IMR-90 (cell line): ENCODE measurements at regions not wholly inside any gene's neighbourhood (a gene's known extent, or its start where the extent isn't known, plus 50 kb on each side); places are given as distances from the start of the nearest gene placed in this dataset.

Source experiments
- ATAC-seq: fragments of 200-7000 bp; cut with Tn5 transposase; 2 replicates; pipeline ENCODE4 v1.9.1; 2020; ENCODE audit warnings: low read depth, mild to moderate bottlenecking, moderate library complexity
- BruUV-seq: library from RNA; stranded (reverse); fragments of 400-500 nt; replicated peaks from 2 replicates; lab custom pipeline; 2021; lab: Mats Ljungman, UMichigan
- CTCF ChIA-PET: fragments of 300-600 bp; formaldehyde crosslinking; extraction: SDS; loops from one replicate; lab custom pipeline; 2021; ENCODE audit warnings: antibody characterized with exemption; lab: Yijun Ruan, JAX
- POLR2A ChIA-PET: fragments of 300-600 bp; sonication (Branson Sonifier 250); formaldehyde crosslinking; loops from one replicate; lab custom pipeline; 2022; ENCODE audit warnings: antibody characterized with exemption; ENCODE audit not compliant: unreplicated experiment; lab: Charles Lee
- DNase-seq: peaks from one replicate; pipeline ENCODE4 v3.0.0; 2013
- H2AFZ ChIP-seq: replicated peaks from 2 replicates; pipeline ENCODE3; 2013; ENCODE audit warnings: low read length, mild to moderate bottlenecking; ENCODE audit not compliant: poor library complexity
- H2AK5ac ChIP-seq: 2 replicates; pipeline ENCODE4 v1.6.1; 2013; ENCODE audit warnings: low read depth, low read length, inconsistent platforms
- H2AK9ac ChIP-seq: replicated peaks from 2 replicates; pipeline ENCODE3; 2013; ENCODE audit warnings: mild to moderate bottlenecking, low read depth, low read length, moderate library complexity; ENCODE audit not compliant: poor library complexity
- H2BK120ac ChIP-seq: 2 replicates; pipeline ENCODE4 v1.6.1; 2013; ENCODE audit warnings: low read depth, low read length, inconsistent platforms
- H2BK15ac ChIP-seq: 3 replicates; pipeline ENCODE4 v1.6.1; 2013; ENCODE audit warnings: low read depth, low read length, inconsistent platforms
- H2BK20ac ChIP-seq: 2 replicates; pipeline ENCODE4 v1.6.1; 2013; ENCODE audit warnings: low read depth, mild to moderate bottlenecking, inconsistent platforms, low read length, moderate library complexity
- H2BK5ac ChIP-seq: 2 replicates; pipeline ENCODE4 v1.6.1; 2013; ENCODE audit warnings: mild to moderate bottlenecking, low read depth, low read length, inconsistent platforms; ENCODE audit not compliant: poor library complexity, severe bottlenecking
- H3K14ac ChIP-seq: replicated peaks from 2 replicates; pipeline ENCODE4 v1.6.1; 2013; ENCODE audit warnings: low read depth, low read length, inconsistent platforms
- H3K18ac ChIP-seq: 2 replicates; pipeline ENCODE4 v1.6.1; 2013; ENCODE audit warnings: low read depth, low read length, control low read depth
- H3K23ac ChIP-seq: 2 replicates; pipeline ENCODE4 v1.6.1; 2013; ENCODE audit warnings: low read depth, low read length, inconsistent platforms
- H3K27ac ChIP-seq: 2 replicates; pipeline ENCODE4 v1.5.1; 2013; ENCODE audit warnings: mild to moderate bottlenecking, control low read depth, low read length; ENCODE audit not compliant: insufficient read depth
- H3K27me3 ChIP-seq: 2 replicates; pipeline ENCODE4 v1.6.1; 2013; ENCODE audit warnings: low read length; ENCODE audit not compliant: control insufficient read depth, insufficient read depth
- H3K36me3 ChIP-seq: 2 replicates; pipeline ENCODE4 v1.6.1; 2013; ENCODE audit warnings: low read length, mixed read lengths; ENCODE audit not compliant: control insufficient read depth, insufficient read depth
- H3K4ac ChIP-seq: 2 replicates; pipeline ENCODE4 v1.6.1; 2013; ENCODE audit warnings: low read depth, low read length, inconsistent platforms
- H3K4me1 ChIP-seq: 2 replicates; pipeline ENCODE4 v1.6.1; 2013; ENCODE audit warnings: low read length, mixed read lengths; ENCODE audit not compliant: control insufficient read depth, insufficient read depth
- H3K4me2 ChIP-seq: 2 replicates; pipeline ENCODE4 v1.6.1; 2013; ENCODE audit warnings: low read depth, mild to moderate bottlenecking, control low read depth, low read length, moderate library complexity
- H3K4me3 ChIP-seq: 2 replicates; pipeline ENCODE4 v1.5.1; 2013; ENCODE audit warnings: low read depth, mild to moderate bottlenecking, control low read depth, low read length, moderate library complexity; ENCODE audit not compliant: insufficient read depth
- H3K56ac ChIP-seq: 2 replicates; pipeline ENCODE4 v1.6.1; 2013; ENCODE audit warnings: low read length, inconsistent platforms; ENCODE audit not compliant: insufficient read depth; ENCODE audit errors: extremely low read depth
- H3K79me1 ChIP-seq, 2 experiments: 2 replicates each; pipeline ENCODE4 v1.6.1; 2013; ENCODE audit warnings: low read length in 2 of 2, inconsistent platforms in 1 of 2, low read depth in 1 of 2
- H3K9ac ChIP-seq: 2 replicates; pipeline ENCODE4 v1.6.1; 2013; ENCODE audit warnings: low read depth, low read length, control low read depth
- H3K9me1 ChIP-seq: 2 replicates; pipeline ENCODE4 v1.6.1; 2013; ENCODE audit warnings: low read length, inconsistent platforms; ENCODE audit not compliant: insufficient read depth
- H3K9me3 ChIP-seq: 2 replicates; pipeline ENCODE4 v1.6.1; 2013; ENCODE audit warnings: low read length; ENCODE audit not compliant: control insufficient read depth, insufficient read depth
- H4K20me1 ChIP-seq: 2 replicates; pipeline ENCODE4 v1.6.1; 2013; ENCODE audit warnings: low read length, inconsistent platforms; ENCODE audit not compliant: insufficient read depth
- H4K5ac ChIP-seq: 2 replicates; pipeline ENCODE4 v1.6.1; 2013; ENCODE audit warnings: mild to moderate bottlenecking, low read depth, low read length, control low read depth
- H4K8ac ChIP-seq, 2 experiments: 2 replicates each; pipeline ENCODE4 v1.6.1; 2013; ENCODE audit warnings: low read depth in 2 of 2, low read length in 2 of 2, control low read depth in 1 of 2, inconsistent platforms in 1 of 2
- H4K91ac ChIP-seq: 2 replicates; pipeline ENCODE4 v1.6.1; 2013; ENCODE audit warnings: low read depth, low read length, inconsistent platforms; ENCODE audit not compliant: insufficient read depth
- MAZ ChIP-seq: IDR thresholded peaks from 2 replicates; pipeline ENCODE4 v1.6.1; 2012; ENCODE audit warnings: low read depth, mild to moderate bottlenecking, low read length, improper control_type of control experiment, moderate library complexity, borderline replicate concordance
- RCOR1 ChIP-seq: IDR thresholded peaks from 2 replicates; pipeline ENCODE4 v1.6.1; 2012; ENCODE audit warnings: mild to moderate bottlenecking, low read length, improper control_type of control experiment; ENCODE audit not compliant: insufficient replicate concordance
- WGBS, 2 experiments: methylation state at CpG; one replicate each; pipeline versions ENCODE4 v1.1.5 to v1.1.7; 2013; ENCODE audit warnings: missing lambda C conversion rate in 2 of 2; ENCODE audit not compliant: insufficient read length in 1 of 2; ENCODE audit errors: extremely low coverage in 2 of 2; 5-methylcytosine and 5-hydroxymethylcytosine counted together
- dilution Hi-C: fragments of 300-500 bp; cut with HindIII; formaldehyde crosslinking; loops from one replicate; pipeline ENCODE4 v1.14.3; 2018; ENCODE audit warnings: low sequenced_read_pairs; ENCODE audit not compliant: unreplicated experiment
- in situ Hi-C: fragments of 300-500 bp; cut with MboI; formaldehyde crosslinking; loops from 3 replicates; pipeline ENCODE4 v1.14.3; 2019; ENCODE audit warnings: low sequenced_read_pairs, inconsistent platforms, mixed read lengths
- intact Hi-C: fragments of 100-400 bp; cut with micrococcal nuclease; formaldehyde crosslinking; loops from 2 replicates; pipeline ENCODE4 v1.10.0; 2022

DNA sequence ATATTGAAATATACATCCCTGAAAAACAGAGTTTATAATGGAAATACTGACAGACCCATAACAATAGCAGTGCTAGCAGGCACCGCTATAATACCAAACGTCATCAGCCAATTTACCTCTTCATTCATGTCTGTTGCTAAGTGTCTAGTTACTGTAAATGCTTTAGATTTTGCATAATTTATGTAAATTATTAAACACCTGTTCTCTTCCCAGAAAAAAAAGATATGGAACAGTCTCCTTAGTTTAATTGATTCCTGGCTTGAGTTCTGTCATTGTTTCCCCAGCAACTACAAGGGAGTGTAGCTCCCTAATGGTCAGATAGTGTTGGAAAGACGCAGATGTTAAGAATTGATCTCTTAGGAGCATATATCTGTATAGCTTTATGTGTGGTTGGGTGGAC is 817.9 kb upstream of the ADGRL2 start:
- H3K9ac ChIP-seq: no peak overlapping the region
- no peak overlapping the region for H2BK120ac ChIP-seq
- H3K23ac ChIP-seq: no peak overlapping the region
- H2BK15ac ChIP-seq: no peak overlapping the region
- no peak overlapping the region for H4K91ac ChIP-seq
- H3K56ac ChIP-seq: no peak overlapping the region
- in situ Hi-C loops (no loop called here), intact Hi-C loops (no loop called here), dilution Hi-C loops (no loop called here)
- H3K18ac ChIP-seq: no peak overlapping the region
- H4K20me1 ChIP-seq: no peaks in the 10 kb centered on the region
- BruUV-seq: no TSS peak
- H3K4me1 ChIP-seq: no peaks in the 10 kb centered on the region
- no peak for ATAC-seq
- TF ChIP-seq RCOR1 (no peak), MAZ (no peak)
- no peak overlapping the region for H2BK5ac ChIP-seq
- no peak overlapping the region for H2AFZ ChIP-seq
- H3K9me3 ChIP-seq: no peaks in the 10 kb centered on the region
- no peak overlapping the region for H2BK20ac ChIP-seq
- H2AK9ac ChIP-seq: no peak overlapping the region
- no peak overlapping the region for H2AK5ac ChIP-seq
- H3K4ac ChIP-seq: no peak overlapping the region
- H3K14ac ChIP-seq: no peak overlapping the region
- DNase-seq: no peak
- H4K5ac ChIP-seq: no peak overlapping the region
- no peak overlapping the region for H3K4me3 ChIP-seq
- POLR2A ChIA-PET: no interaction called here
- H3K36me3 ChIP-seq: no peaks in the 10 kb centered on the region
- H3K79me1 ChIP-seq: no peaks in the 10 kb centered on the region
- H3K9me1 ChIP-seq: no peaks in the 10 kb centered on the region
- no peak overlapping the region for H3K27ac ChIP-seq
- WGBS, 2 experiments: no CpG with 5 or more reads among the region's 3 CpGs
- H3K27me3 ChIP-seq: no peaks in the 10 kb centered on the region
- H4K8ac ChIP-seq: no peak overlapping the region
- H3K4me2 ChIP-seq: no peak overlapping the region
- CTCF ChIA-PET: no interaction called here
